Ishikawa (cell line): ENCODE measurements at regions not wholly inside any gene's neighbourhood (a gene's known extent, or its start where the extent isn't known, plus 50 kb on each side); places are given as distances from the start of the nearest gene placed in this dataset.

Experiments used
- CEBPB ChIP-seq: IDR thresholded peaks from 2 replicates; pipeline ENCODE4 v1.6.1; 2012
- RAD21 ChIP-seq: IDR thresholded peaks from 2 replicates; pipeline ENCODE4 v1.6.1; 2012; ENCODE audit warnings: low read depth
- TF ChIP-seq, protein P1 (sequence below): IDR thresholded peaks from 2 replicates; pipeline ENCODE4 v1.6.1; 2012; ENCODE audit warnings: low read depth, mild to moderate bottlenecking

- TF ChIP-seq, protein P1, sequence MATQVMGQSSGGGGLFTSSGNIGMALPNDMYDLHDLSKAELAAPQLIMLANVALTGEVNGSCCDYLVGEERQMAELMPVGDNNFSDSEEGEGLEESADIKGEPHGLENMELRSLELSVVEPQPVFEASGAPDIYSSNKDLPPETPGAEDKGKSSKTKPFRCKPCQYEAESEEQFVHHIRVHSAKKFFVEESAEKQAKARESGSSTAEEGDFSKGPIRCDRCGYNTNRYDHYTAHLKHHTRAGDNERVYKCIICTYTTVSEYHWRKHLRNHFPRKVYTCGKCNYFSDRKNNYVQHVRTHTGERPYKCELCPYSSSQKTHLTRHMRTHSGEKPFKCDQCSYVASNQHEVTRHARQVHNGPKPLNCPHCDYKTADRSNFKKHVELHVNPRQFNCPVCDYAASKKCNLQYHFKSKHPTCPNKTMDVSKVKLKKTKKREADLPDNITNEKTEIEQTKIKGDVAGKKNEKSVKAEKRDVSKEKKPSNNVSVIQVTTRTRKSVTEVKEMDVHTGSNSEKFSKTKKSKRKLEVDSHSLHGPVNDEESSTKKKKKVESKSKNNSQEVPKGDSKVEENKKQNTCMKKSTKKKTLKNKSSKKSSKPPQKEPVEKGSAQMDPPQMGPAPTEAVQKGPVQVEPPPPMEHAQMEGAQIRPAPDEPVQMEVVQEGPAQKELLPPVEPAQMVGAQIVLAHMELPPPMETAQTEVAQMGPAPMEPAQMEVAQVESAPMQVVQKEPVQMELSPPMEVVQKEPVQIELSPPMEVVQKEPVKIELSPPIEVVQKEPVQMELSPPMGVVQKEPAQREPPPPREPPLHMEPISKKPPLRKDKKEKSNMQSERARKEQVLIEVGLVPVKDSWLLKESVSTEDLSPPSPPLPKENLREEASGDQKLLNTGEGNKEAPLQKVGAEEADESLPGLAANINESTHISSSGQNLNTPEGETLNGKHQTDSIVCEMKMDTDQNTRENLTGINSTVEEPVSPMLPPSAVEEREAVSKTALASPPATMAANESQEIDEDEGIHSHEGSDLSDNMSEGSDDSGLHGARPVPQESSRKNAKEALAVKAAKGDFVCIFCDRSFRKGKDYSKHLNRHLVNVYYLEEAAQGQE, result no peak
- no peak for TF ChIP-seq RAD21
- no peak for TF ChIP-seq CEBPB
Observed at GRCh38 chr9:79431019-79431679, 140.6 kb upstream of the TLE4 start.
